OCI-LY1 (cell line): ENCODE measurements at regions not wholly inside any gene's neighbourhood (a gene's known extent, or its start where the extent isn't known, plus 50 kb on each side); places are given as distances from the start of the nearest gene placed in this dataset.

Experiments used
- H2AFZ ChIP-seq: fragments of 200-600 bp; sonication (generic), shearing (Covaris generic); 2 replicates; pipeline ENCODE4 v1.6.0; 2014; ENCODE audit warnings: antibody characterized with exemption, mild to moderate bottlenecking, low read length
- H3F3A ChIP-seq: fragments of 200-600 bp; sonication (generic), shearing (Covaris generic); 2 replicates; pipeline ENCODE4 v1.6.0; 2014; ENCODE audit warnings: mild to moderate bottlenecking, antibody characterized with exemption, low read length, moderate library complexity; ENCODE audit not compliant: insufficient read depth
- H3K27ac ChIP-seq: fragments of 200-600 bp; sonication (generic); 2 replicates; pipeline ENCODE4 v1.5.1; 2014; ENCODE audit warnings: low read length, mixed run types, mild to moderate bottlenecking, low read depth; ENCODE audit not compliant: poor library complexity, severe bottlenecking
- H3K27me3 ChIP-seq: fragments of 200-600 bp; sonication (generic); 2 replicates; pipeline ENCODE4 v1.6.0; 2014; ENCODE audit warnings: antibody characterized with exemption, mild to moderate bottlenecking, low read length, moderate library complexity; ENCODE audit not compliant: insufficient read depth
- H3K36me3 ChIP-seq: fragments of 200-600 bp; sonication (generic); 2 replicates; pipeline ENCODE4 v1.6.1; 2014; ENCODE audit warnings: mild to moderate bottlenecking, antibody characterized with exemption, low read length, moderate library complexity, mixed read lengths; ENCODE audit not compliant: insufficient read depth
- H3K4me1 ChIP-seq: fragments of 200-600 bp; sonication (generic); 2 replicates; pipeline ENCODE4 v1.5.1; 2014; ENCODE audit warnings: mild to moderate bottlenecking, low read length, moderate library complexity; ENCODE audit not compliant: insufficient read depth, severe bottlenecking
- H3K4me2 ChIP-seq: fragments of 200-600 bp; sonication (generic), shearing (Covaris generic); 2 replicates; pipeline ENCODE4 v1.6.1; 2014; ENCODE audit warnings: low read length
- H3K4me3 ChIP-seq: fragments of 200-600 bp; sonication (generic); 2 replicates; pipeline ENCODE4 v1.5.1; 2014; ENCODE audit warnings: low read length, low read depth, mild to moderate bottlenecking, mixed read lengths; ENCODE audit not compliant: poor library complexity, severe bottlenecking
- H3K79me2 ChIP-seq: fragments of 200-600 bp; shearing (Covaris generic); 2 replicates; pipeline ENCODE4 v1.6.1; 2016; ENCODE audit warnings: mixed run types, low read length, mixed read lengths; ENCODE audit not compliant: insufficient read depth
- H3K9ac ChIP-seq: fragments of 200-600 bp; sonication (generic), shearing (Covaris generic); 2 replicates; pipeline ENCODE4 v1.6.1; 2014; ENCODE audit warnings: mild to moderate bottlenecking, low read length, mixed read lengths
- H3K9me2 ChIP-seq: fragments of 200-600 bp; sonication (generic), shearing (Covaris generic); 2 replicates; pipeline ENCODE4 v1.6.1; 2014; ENCODE audit warnings: low read depth, mild to moderate bottlenecking, low read length, mixed read lengths
- H3K9me3 ChIP-seq: fragments of 200-600 bp; shearing (Covaris generic); 2 replicates; pipeline ENCODE4 v1.6.1; 2014; ENCODE audit warnings: low read length, mixed read lengths
- H4K20me1 ChIP-seq: fragments of 200-600 bp; sonication (generic), shearing (Covaris generic); 2 replicates; pipeline ENCODE4 v1.6.0; 2016; ENCODE audit warnings: mild to moderate bottlenecking, low read length; ENCODE audit not compliant: insufficient read depth
- CTCF ChIP-seq: fragments of 200-600 bp; sonication (generic), shearing (Covaris generic); IDR thresholded peaks from 2 replicates; pipeline ENCODE4 v1.5.1; 2017; ENCODE audit warnings: mild to moderate bottlenecking, antibody characterized with exemption, low read length, moderate library complexity, mixed read lengths
- EZH2 ChIP-seq: fragments of 200-600 bp; sonication (generic), shearing (Covaris generic); IDR thresholded peaks from 2 replicates; pipeline ENCODE4 v1.8.0; 2017; ENCODE audit warnings: borderline replicate concordance, mixed run types, mild to moderate bottlenecking, antibody characterized with exemption, low read length, moderate library complexity, mixed read lengths

- Histone ChIP-seq H3K9me2 (no peaks in the 10 kb centered on the region), H3K27me3 (no peaks in the 10 kb centered on the region), H3K4me2 (no peak overlapping the region), H4K20me1 (no peaks in the 10 kb centered on the region), H3K4me3 (no peak overlapping the region), H3K36me3 (no peaks in the 10 kb centered on the region), H2AFZ (no peak overlapping the region), H3K79me2 (no peaks in the 10 kb centered on the region), H3K9ac (no peak overlapping the region), H3K4me1 (no peaks in the 10 kb centered on the region), H3K9me3 (no peaks in the 10 kb centered on the region), H3F3A (no peaks in the 10 kb centered on the region), H3K27ac (no peak overlapping the region)
- TF ChIP-seq EZH2 (no peak), CTCF (no peak)
These were observed 459.8 kb upstream of the DAB1 start for GRCh38 chr1:57883642-57883995.

- Histone ChIP-seq H3K4me3 (no peak overlapping the region), H3F3A (no peaks in the 10 kb centered on the region), H3K79me2 (no peaks in the 10 kb centered on the region), H2AFZ (no peak overlapping the region), H4K20me1 (no peaks in the 10 kb centered on the region), H3K27me3 (no peaks in the 10 kb centered on the region), H3K9me2 (no peaks in the 10 kb centered on the region), H3K9ac (no peak overlapping the region), H3K9me3 (no peaks in the 10 kb centered on the region), H3K4me2 (no peak overlapping the region), H3K36me3 (no peaks in the 10 kb centered on the region), H3K4me1 (no peaks in the 10 kb centered on the region), H3K27ac (no peak overlapping the region)
- TF ChIP-seq EZH2 (no peak), CTCF (no peak)
These were observed 459.2 kb upstream of the DAB1 start for GRCh38 chr1:57882934-57883641.

- no peak overlapping the region for H3K27ac ChIP-seq
- H3K9ac ChIP-seq, result no peak overlapping the region
- no peak overlapping the region for H3K4me2 ChIP-seq
- TF ChIP-seq CTCF, result no peak
- no peak for TF ChIP-seq EZH2
- no peak overlapping the region for H3K4me3 ChIP-seq
- H3K9me2 ChIP-seq, result no peaks in the 10 kb centered on the region
- no peaks in the 10 kb centered on the region for H3K4me1 ChIP-seq
- H3F3A ChIP-seq, result no peaks in the 10 kb centered on the region
- no peak overlapping the region for H2AFZ ChIP-seq
- no peaks in the 10 kb centered on the region for H4K20me1 ChIP-seq
- H3K27me3 ChIP-seq, result no peaks in the 10 kb centered on the region
- no peaks in the 10 kb centered on the region for H3K9me3 ChIP-seq
- H3K36me3 ChIP-seq, result no peaks in the 10 kb centered on the region
- no peaks in the 10 kb centered on the region for H3K79me2 ChIP-seq
These were observed 458.2 kb upstream of the DAB1 start for GRCh38 chr1:57882072-57882471.
